Spinal cord (tissue), 9 donors: ENCODE measurements at regions not wholly inside any gene's neighbourhood (a gene's known extent, or its start where the extent isn't known, plus 50 kb on each side); places are given as distances from the start of the nearest gene placed in this dataset.
"Not testable (repeated sequence)": the region's sequence is repeated elsewhere in the genome, so short reads cannot be mapped to it uniquely, and the experiment has no call there.

ENCODE experiments used
- DNase-seq, 6 donors: peaks; one replicate each; pipeline versions ENCODE4 v3.0.0 to v3.0.0-alpha.2; 2013 to 2015; ENCODE audit warnings: low spot score in 6 of 6, low read depth in 4 of 6
- H3K27ac ChIP-seq: one replicate; pipeline ENCODE4 v1.5.1; 2013; ENCODE audit warnings: low read depth, low read length, control low read depth
- H3K27me3 ChIP-seq: one replicate; pipeline ENCODE4 v1.6.1; 2013; ENCODE audit warnings: low read length; ENCODE audit not compliant: control insufficient read depth, insufficient read depth
- H3K36me3 ChIP-seq: one replicate; pipeline ENCODE4 v1.6.1; 2013; ENCODE audit warnings: low read length; ENCODE audit not compliant: control insufficient read depth, insufficient read depth
- H3K4me1 ChIP-seq: one replicate; pipeline ENCODE4 v1.6.1; 2013; ENCODE audit warnings: low read length; ENCODE audit not compliant: control insufficient read depth, insufficient read depth
- H3K4me3 ChIP-seq: one replicate; pipeline ENCODE4 v1.5.1; 2013; ENCODE audit warnings: low read depth, low read length, control low read depth
- H3K9me3 ChIP-seq: one replicate; pipeline ENCODE4 v1.6.1; 2013; ENCODE audit warnings: low read length; ENCODE audit not compliant: control insufficient read depth, insufficient read depth
- WGBS: methylation state at CpG from one replicate; pipeline ENCODE4 v1.1.5; 2013; ENCODE audit warnings: missing lambda C conversion rate; ENCODE audit not compliant: insufficient coverage; 5-methylcytosine and 5-hydroxymethylcytosine counted together
- donor health status: healthy.

DNA sequence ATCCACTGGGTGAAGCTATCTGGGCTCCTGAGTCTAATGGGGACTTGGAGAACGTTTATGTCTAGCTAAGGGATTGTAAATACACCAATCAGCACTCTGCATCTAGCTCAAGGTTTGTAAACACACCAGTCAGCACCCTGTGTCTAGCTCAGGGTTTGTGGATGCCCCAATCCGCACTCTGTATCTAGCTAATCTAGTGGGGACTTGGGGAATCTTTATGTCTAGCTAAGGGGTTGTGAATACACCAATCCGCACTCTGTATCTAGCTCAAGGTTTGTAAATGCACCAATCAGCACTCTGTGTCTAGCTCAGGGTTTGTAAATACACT lies 451.7 kb upstream of the DCN start:
- DNase-seq, H3K4me1 ChIP-seq, H3K27ac ChIP-seq, H3K27me3 ChIP-seq, H3K36me3 ChIP-seq, H3K4me3 ChIP-seq, H3K9me3 ChIP-seq: not testable (repeated sequence)
- WGBS: no CpG with 5 or more reads among the region's 3 CpGs

DNA sequence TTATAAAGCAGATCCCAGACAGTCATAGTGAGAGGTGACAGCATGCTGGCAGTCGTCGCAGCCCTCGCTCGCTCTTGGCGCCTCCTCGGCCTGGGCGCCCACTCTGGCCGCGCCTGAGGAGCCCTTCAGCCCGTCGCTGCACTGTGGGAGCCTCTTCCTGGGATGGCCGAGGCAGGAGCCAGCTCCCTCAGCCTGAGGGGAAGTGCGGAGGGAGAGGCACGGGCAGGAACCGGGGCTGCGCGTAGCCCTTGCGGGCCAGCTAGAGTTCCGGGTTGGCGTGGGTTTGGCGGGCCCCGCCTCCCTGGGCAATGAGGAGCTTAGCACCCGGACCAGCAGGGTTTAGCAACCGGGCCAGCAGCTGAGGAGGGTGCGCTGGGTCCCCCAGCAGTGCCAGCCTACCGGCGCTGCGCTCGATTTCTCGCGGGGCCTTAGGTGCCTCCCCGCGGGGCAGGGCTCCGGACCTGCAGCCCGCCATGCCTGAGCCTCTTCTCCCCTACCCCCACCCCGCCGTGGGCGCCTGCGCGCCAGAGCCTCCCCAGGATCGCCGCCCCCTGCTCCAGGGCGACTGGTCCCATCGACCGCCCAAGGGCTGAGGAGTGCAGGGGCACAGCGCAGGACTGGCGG lies 451.2 kb upstream of the DCN start:
- Histone ChIP-seq H3K4me3 (no peak overlapping the region), H3K9me3 (no peaks in the 10 kb centered on the region), H3K36me3 (no peaks in the 10 kb centered on the region), H3K4me1 (no peaks in the 10 kb centered on the region), H3K27me3 (no peaks in the 10 kb centered on the region), H3K27ac (no peak overlapping the region)
- 98% methylated on average over 41 of the region's 47 CpGs for WGBS
- DNase-seq: no peak

DNA sequence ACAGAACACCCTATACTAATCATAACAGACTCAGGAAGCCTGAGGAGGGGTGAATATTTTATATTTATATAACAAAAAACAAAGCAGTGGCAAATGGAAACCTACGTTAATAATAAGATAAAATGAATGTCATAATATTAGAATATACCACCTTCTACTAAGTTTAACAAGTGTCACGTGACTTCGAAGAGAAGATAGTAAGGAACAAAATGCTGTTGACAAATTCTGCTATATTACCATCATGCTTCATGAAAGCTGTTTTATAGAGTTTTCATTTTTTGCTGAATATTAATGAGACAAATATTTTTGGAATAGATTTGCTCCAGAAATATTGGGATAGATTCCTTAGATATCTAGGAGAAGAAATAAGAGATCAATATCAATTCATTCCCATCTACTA lies 450.6 kb upstream of the DCN start:
- DNase-seq: no peak
- Histone ChIP-seq H3K4me1 (no peaks in the 10 kb centered on the region), H3K36me3 (no peaks in the 10 kb centered on the region), H3K4me3 (no peak overlapping the region), H3K9me3 (no peaks in the 10 kb centered on the region), H3K27me3 (no peaks in the 10 kb centered on the region), H3K27ac (no peak overlapping the region)
- no CpG with 5 or more reads among the region's 3 CpGs for WGBS

DNA sequence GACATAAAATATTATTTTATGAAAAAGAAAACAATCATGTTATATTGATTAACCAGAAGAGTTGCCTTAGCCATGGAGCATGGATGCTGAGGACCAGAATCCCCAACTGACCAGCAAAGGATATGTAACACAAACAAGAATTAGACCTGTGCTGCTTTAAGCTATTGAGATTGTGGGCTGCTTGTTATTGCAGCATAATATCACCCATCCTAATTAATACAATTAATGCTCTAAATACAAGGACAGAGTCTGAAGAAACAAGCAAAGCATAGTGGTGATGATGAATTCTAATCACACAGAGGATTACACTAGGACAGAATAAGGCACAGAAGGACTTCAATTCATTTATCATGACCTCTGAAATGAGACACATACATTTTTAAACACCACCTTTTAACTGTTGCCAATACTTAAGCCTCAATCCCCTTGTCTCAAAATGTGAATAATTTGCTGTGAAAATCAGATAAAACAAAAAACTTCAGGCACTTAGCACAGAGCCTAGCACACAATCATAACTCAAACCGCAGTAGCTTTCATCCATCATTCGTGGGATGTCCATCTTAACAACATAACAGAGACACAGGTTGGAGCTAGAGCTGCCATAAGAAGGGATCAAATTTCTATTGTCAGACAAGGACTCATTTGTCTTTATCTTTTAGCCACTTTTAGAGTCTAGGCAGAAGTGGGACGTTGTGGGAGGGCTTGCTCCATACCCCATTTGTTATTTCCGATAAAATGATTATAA lies 449.6 kb upstream of the DCN start:
- Histone ChIP-seq H3K4me1 (no peaks in the 10 kb centered on the region), H3K9me3 (no peaks in the 10 kb centered on the region), H3K4me3 (no peak overlapping the region), H3K27ac (no peak overlapping the region), H3K36me3 (no peaks in the 10 kb centered on the region), H3K27me3 (no peaks in the 10 kb centered on the region)
- no CpG with 5 or more reads among the region's 4 CpGs for WGBS
- no peak for DNase-seq

DNA sequence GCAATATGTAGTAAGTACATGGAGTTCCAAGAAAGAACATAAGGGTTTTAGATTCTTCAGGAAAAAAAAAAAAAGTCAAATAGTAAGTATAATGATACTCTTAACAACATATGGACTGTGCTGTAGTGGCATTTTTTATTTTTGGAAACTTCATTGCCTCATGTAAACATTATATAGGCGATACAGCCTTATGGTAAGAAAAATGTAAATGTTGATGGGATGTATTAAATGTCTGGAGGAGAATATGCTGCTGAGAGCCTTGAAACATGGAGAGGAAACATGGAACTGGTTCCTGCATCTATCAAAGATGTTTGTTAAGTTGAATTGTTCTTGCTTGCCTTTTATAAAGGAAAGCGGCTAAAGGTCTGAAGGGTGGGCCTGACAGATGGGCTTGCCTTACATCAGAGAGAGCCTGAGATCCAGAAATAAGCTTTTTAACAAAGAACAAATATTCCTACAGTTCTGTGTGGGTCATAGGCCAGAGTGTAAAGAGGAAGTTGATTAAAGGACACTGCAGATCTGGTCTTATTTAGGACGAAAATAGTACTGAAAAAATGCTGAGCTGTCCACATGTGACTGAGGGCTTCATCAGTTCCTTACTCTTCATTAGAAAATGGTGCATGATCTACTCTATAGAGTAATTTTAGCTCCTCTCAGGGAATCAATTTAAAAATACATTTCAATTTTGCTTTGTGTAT lies 448.1 kb upstream of the DCN start:
- Histone ChIP-seq H3K4me3 (no peak overlapping the region), H3K9me3 (no peaks in the 10 kb centered on the region), H3K36me3 (no peaks in the 10 kb centered on the region), H3K27ac (no peak overlapping the region), H3K4me1 (no peaks in the 10 kb centered on the region), H3K27me3 (no peaks in the 10 kb centered on the region)
- peak in 1 of 6 donors; percentile 52 for DNase-seq
- no CpG with 5 or more reads among the region's 3 CpGs for WGBS

DNA sequence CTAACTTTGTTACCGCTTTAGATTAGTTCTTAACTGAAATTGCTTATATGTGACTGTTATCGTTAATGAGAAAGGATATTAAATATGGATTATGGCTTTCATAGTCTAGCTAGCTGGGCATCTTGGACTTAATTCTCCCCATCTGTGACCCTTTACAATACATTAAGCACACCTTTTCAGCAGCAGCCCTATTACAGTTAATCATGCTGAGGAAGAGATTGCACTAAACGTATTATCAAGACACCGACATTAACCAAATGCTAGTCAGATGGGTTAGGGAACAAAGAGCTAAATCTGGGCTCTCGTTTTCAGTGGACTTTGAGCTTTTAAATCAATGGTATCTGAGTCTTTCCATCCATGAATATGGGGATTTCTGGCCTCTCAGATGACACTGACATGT lies 447.5 kb upstream of the DCN start:
- peak in 1 of 6 donors; percentile 77 for DNase-seq
- H3K4me1 ChIP-seq: no peaks in the 10 kb centered on the region
- no peak overlapping the region for H3K27ac ChIP-seq
- H3K4me3 ChIP-seq: no peak overlapping the region
- no peaks in the 10 kb centered on the region for H3K27me3 ChIP-seq
- no peaks in the 10 kb centered on the region for H3K36me3 ChIP-seq
- WGBS: no CpG with 5 or more reads among the region's 5 CpGs
- H3K9me3 ChIP-seq: no peaks in the 10 kb centered on the region

DNA sequence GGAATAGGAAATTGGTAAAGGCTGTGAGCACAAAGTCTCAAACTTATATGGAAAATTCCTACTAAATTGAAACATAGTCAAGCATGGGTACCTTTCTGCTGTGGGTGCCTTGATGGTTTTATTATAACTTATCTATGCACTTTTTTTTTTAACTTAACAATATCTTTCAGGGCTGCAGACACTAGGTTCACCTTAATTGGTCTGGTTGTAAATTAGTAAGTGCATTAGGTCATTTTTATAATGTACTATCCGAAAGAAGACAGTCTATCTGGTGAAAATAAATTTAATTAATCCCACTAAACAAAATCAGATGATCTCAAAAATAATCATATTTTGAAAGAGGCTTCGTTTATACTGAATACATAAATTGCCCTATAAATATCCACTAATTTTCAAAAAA lies 446.8 kb upstream of the DCN start:
- H3K36me3 ChIP-seq: no peaks in the 10 kb centered on the region
- WGBS: no CpG with 5 or more reads among the region's 2 CpGs
- no peaks in the 10 kb centered on the region for H3K4me1 ChIP-seq
- no peak for DNase-seq
- no peak overlapping the region for H3K4me3 ChIP-seq
- no peak overlapping the region for H3K27ac ChIP-seq
- no peaks in the 10 kb centered on the region for H3K27me3 ChIP-seq
- H3K9me3 ChIP-seq: no peaks in the 10 kb centered on the region

DNA sequence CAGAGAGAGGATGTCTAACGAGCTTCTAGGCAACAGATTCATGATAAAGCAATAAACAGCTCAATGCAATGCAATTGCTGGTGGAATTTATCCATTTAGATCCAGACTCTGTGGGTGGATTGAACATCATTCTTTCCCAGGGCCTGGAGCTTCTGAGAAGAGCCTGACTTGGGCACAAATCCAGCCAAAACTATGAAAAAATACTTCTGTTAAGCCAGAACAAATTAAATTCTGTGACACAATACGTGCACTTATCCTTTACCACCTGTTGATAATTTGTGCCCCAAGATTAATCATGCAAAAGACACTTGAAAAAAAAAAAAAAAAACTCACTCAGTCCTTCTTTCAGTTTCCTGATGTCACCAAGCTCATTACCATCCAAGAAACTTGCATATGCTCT lies 446.0 kb upstream of the DCN start:
- no peaks in the 10 kb centered on the region for H3K36me3 ChIP-seq
- H3K27ac ChIP-seq: no peak overlapping the region
- H3K9me3 ChIP-seq: no peaks in the 10 kb centered on the region
- no peak overlapping the region for H3K4me3 ChIP-seq
- no peaks in the 10 kb centered on the region for H3K4me1 ChIP-seq
- 71% methylated on average over 2 of the region's 2 CpGs for WGBS
- peak in 1 of 6 donors; percentile 19 for DNase-seq
- H3K27me3 ChIP-seq: no peaks in the 10 kb centered on the region

DNA sequence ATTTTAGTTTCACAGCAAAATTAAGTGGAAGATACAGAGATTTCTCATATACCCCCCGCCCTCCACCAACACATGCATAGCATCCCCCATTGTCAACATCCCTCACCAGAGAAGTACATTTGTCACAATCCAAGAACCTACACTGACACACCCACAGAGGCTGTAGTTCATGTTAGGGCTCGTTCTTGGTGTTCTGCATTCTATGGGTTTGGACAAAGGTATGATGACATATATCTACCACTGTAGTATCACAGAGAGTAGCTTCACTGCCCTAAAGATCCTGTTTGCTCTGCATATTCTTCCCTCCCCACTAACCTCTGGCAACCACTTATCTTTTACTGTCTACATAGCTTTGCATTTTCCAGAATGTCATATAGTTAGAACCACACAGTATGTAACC lies 444.6 kb upstream of the DCN start:
- no peaks in the 10 kb centered on the region for H3K36me3 ChIP-seq
- H3K9me3 ChIP-seq: no peaks in the 10 kb centered on the region
- DNase-seq: no peak
- H3K4me1 ChIP-seq: no peaks in the 10 kb centered on the region
- H3K27ac ChIP-seq: no peak overlapping the region
- H3K4me3 ChIP-seq: no peak overlapping the region
- WGBS: 100% methylated on average over 1 of the region's 2 CpGs
- no peaks in the 10 kb centered on the region for H3K27me3 ChIP-seq

DNA sequence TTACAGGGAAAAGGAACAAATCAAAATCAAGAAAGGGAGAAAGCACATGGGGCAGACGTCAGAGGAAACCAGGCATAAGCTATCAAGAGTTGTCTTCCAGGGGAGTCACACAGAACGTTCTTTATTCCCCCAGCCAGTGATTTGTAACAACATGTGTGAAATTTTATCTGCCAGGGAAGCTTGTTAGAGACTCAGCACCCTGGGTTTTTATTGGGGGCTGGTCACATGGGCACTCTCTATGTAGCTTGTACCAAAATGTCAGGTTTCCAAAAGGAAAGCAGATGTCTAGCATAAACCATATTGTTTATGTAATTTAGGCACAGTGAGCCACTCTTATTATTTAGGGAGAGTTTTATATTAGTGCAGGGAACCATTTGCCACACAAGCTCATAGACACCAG lies 440.4 kb upstream of the DCN start:
- no peak overlapping the region for H3K4me3 ChIP-seq
- H3K27me3 ChIP-seq: no peaks in the 10 kb centered on the region
- H3K9me3 ChIP-seq: no peaks in the 10 kb centered on the region
- 60% methylated on average over 1 of the region's 2 CpGs for WGBS
- peaks cover 5% of the 10 kb centered on the region for H3K4me1 ChIP-seq
- no peak overlapping the region for H3K27ac ChIP-seq
- H3K36me3 ChIP-seq: no peaks in the 10 kb centered on the region
- peak in 2 of 6 donors; percentile 42 to 45 for DNase-seq
